ENCODE measurements at regions not wholly inside any gene's neighbourhood (a gene's known extent, or its start where the extent isn't known, plus 50 kb on each side); places are given as distances from the start of the nearest gene placed in this dataset.

- TF ChIP-seq EZH2 (IDR thresholded peaks at IDR 0.05; ENCODE audit: insufficient read depth, low read length) (no peak), CTCF (IDR thresholded peaks at IDR 0.05; ENCODE audit: insufficient read depth, low read depth, low read length) (no peak)
Observed at GRCh38 chr7:46028246-46028645, 107.2 kb upstream of the IGFBP3 start.
